NCI-H2081 treated with DMSO at 0.1 percent for 48 hours (cell line): ENCODE measurements at regions not wholly inside any gene's neighbourhood (a gene's known extent, or its start where the extent isn't known, plus 50 kb on each side); places are given as distances from the start of the nearest gene placed in this dataset.

Experiments
- DNase-seq: peaks from one replicate; lab custom pipeline; 2025; lab: John Stamatoyannopoulos, UW

DNA sequence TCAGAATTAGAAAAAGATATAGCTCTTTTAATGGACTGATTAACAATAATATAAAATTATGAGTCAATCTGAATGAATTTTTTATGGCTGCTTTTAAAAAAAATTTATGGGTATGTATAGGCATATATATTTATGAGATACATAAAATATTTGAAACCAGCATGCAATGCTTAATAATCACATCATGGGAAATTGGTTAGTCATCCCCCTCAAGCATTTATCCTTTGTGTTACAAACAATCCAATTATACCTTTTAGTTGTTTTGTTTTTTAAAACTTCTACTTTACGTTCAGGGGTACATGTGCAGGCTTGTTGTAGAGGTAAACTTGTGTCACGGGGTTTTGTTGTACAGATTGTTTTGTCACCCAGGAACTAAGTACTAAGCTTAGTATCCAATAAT, 63.4 kb upstream of the HMGCLL1 start:
- DNase-seq = no peak

DNA sequence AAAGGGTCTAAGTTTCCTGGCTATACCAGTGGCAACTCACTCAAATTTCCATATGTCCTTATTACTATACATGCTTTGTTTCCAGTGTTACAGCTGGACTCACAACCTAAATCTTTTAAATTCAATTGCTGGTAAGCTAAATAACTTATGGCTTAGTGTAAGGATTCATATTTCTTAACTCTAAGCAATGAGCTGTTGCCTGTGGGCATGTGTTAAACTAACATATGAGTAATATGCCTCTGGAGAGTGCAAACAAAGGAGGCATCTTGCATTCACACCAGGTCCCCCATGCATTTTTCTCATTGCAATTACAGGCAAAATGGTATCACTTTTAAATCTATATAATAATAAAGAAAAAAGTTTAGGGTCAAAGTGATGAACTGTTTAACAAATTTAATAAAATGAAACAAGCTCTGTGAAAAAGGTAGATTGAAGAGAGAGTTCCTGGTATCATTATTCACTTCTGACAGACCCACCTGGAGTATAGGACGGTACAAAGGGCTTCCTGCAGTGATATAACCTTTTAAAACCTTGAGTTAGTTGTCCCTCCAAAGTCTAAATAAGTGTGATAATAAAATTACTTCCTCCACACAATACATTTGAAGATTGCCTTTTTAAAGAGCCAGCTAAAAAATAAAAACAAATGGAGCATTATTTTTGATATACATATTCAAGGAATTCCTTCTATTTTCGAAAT, 57.6 kb upstream of the HMGCLL1 start:
- peak; percentile 30 for DNase-seq

DNA sequence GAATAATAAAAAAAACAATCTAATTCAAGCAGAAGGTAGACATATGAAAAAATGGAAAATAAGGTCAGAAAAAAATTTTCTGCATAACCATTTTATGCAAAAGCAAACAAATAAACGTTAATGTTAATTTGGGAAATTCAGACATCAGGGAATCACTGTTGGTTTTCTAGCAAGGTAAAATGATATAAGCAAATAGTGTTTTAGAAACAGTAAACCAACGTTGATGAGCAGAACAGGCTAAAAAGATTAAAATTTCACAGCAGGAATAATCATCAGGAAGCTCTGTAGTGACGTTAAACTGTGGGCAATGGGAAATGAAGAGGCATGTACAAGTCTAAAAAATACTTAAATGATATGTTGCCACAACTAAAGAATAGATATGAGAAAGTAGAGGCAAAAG, 54.5 kb upstream of the HMGCLL1 start:
- DNase-seq = no peak

DNA sequence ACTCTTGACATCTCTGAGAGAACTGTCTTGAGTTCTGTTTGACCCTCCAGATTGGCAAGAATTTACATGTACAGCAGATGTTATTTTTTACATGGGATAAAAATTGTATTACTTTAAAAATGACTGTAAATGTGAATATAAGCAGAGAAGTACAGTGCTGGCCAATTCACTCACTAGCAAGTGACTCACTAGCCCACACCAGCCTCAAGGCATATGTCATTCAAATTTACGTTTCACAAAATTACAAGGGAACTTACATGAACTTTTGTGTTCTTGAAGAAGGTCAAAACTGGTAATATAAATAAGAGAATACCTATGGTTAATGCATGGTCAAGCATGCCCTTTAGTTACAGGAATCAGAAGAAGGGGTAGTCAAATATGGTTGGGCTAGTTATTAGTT, 54.0 kb upstream of the HMGCLL1 start:
- no peak for DNase-seq
